ENCODE measurements at regions not wholly inside any gene's neighbourhood (a gene's known extent, or its start where the extent isn't known, plus 50 kb on each side); places are given as distances from the start of the nearest gene placed in this dataset.

DNA sequence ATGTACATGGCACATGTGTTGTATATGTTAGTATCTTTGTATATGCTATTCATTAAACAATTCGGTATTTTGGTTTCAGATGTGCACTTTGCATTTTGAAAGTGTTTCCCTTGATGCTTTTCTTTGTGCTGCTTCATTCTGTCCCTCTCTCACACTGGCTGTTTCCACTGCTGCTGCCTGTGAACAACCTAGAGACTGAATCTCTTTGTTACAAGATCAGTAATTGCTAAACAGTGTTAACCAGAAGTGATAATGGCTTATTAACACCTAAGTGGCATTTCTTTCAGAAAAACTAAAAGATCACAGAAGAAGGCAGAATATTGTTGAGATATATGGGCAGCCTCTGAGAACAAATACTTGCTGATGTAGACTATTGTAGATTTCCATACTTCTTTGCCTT, 84.7 kb downstream of the KIF2B start:
- H3K4me2 ChIP-seq (ENCODE audit: low read length) = no peak overlapping the region
- no peak overlapping the region for H3K27ac ChIP-seq
- H2AFZ ChIP-seq = no peak overlapping the region
- H3K27me3 ChIP-seq (ENCODE audit: control insufficient read depth, insufficient read depth, low read length) = no peaks in the 10 kb centered on the region
- no peaks in the 10 kb centered on the region for H3K9me3 ChIP-seq (ENCODE audit: control insufficient read depth, low read length)
- H3K9ac ChIP-seq = no peak overlapping the region
- H3K36me3 ChIP-seq (ENCODE audit: control insufficient read depth, insufficient read depth, low read length) = no peaks in the 10 kb centered on the region
- no peak for TF ChIP-seq CTCF (IDR thresholded peaks at IDR 0.05)
- no peaks in the 10 kb centered on the region for H3K4me1 ChIP-seq
- no peaks in the 10 kb centered on the region for H3K79me2 ChIP-seq
- no peak overlapping the region for H3K4me3 ChIP-seq (ENCODE audit: low read depth, low read length)

- Histone ChIP-seq H3K9me3 (ENCODE audit: control insufficient read depth, low read length) (no peaks in the 10 kb centered on the region), H3K36me3 (ENCODE audit: control insufficient read depth, insufficient read depth, low read length) (no peaks in the 10 kb centered on the region), H2AFZ (no peak overlapping the region), H3K27ac (no peak overlapping the region), H3K9ac (no peak overlapping the region), H3K4me1 (no peaks in the 10 kb centered on the region), H3K4me2 (ENCODE audit: low read length) (no peak overlapping the region), H3K4me3 (ENCODE audit: low read depth, low read length) (no peak overlapping the region), H3K27me3 (ENCODE audit: control insufficient read depth, insufficient read depth, low read length) (no peaks in the 10 kb centered on the region), H3K79me2 (no peaks in the 10 kb centered on the region)
- TF ChIP-seq CTCF (IDR thresholded peaks at IDR 0.05) = no peak
These were observed 87.1 kb downstream of the KIF2B start for GRCh38 chr17:53909802-53910201.

- Histone ChIP-seq H3K36me3 (ENCODE audit: control insufficient read depth, insufficient read depth, low read length) (no peaks in the 10 kb centered on the region), H3K9ac (no peak overlapping the region), H3K79me2 (no peaks in the 10 kb centered on the region)
These were observed 89.4 kb downstream of the KIF2B start for GRCh38 chr17:53912117-53912516.

GRCh38 chr17:53919356-53919755, 96.6 kb downstream of the KIF2B start:
- Histone ChIP-seq H2AFZ (no peak overlapping the region), H3K36me3 (ENCODE audit: control insufficient read depth, insufficient read depth, low read length) (no peaks in the 10 kb centered on the region), H3K9ac (no peak overlapping the region), H3K4me2 (ENCODE audit: low read length) (no peak overlapping the region), H3K4me1 (no peaks in the 10 kb centered on the region), H3K4me3 (ENCODE audit: low read depth, low read length) (no peak overlapping the region), H3K27me3 (ENCODE audit: control insufficient read depth, insufficient read depth, low read length) (no peaks in the 10 kb centered on the region), H3K9me3 (ENCODE audit: control insufficient read depth, low read length) (no peaks in the 10 kb centered on the region), H3K79me2 (no peaks in the 10 kb centered on the region), H3K27ac (no peak overlapping the region)
- no peak for TF ChIP-seq CTCF (IDR thresholded peaks at IDR 0.05)

More at GRCh38 chr17:53912117-53912516, 89.4 kb downstream of the KIF2B start:
- Histone ChIP-seq H3K27ac (no peak overlapping the region), H3K9me3 (ENCODE audit: control insufficient read depth, low read length) (no peaks in the 10 kb centered on the region), H3K4me2 (ENCODE audit: low read length) (no peak overlapping the region), H3K27me3 (ENCODE audit: control insufficient read depth, insufficient read depth, low read length) (no peaks in the 10 kb centered on the region), H3K4me1 (no peaks in the 10 kb centered on the region), H2AFZ (no peak overlapping the region), H3K4me3 (ENCODE audit: low read depth, low read length) (no peak overlapping the region)
- no peak for TF ChIP-seq CTCF (IDR thresholded peaks at IDR 0.05)

DNA sequence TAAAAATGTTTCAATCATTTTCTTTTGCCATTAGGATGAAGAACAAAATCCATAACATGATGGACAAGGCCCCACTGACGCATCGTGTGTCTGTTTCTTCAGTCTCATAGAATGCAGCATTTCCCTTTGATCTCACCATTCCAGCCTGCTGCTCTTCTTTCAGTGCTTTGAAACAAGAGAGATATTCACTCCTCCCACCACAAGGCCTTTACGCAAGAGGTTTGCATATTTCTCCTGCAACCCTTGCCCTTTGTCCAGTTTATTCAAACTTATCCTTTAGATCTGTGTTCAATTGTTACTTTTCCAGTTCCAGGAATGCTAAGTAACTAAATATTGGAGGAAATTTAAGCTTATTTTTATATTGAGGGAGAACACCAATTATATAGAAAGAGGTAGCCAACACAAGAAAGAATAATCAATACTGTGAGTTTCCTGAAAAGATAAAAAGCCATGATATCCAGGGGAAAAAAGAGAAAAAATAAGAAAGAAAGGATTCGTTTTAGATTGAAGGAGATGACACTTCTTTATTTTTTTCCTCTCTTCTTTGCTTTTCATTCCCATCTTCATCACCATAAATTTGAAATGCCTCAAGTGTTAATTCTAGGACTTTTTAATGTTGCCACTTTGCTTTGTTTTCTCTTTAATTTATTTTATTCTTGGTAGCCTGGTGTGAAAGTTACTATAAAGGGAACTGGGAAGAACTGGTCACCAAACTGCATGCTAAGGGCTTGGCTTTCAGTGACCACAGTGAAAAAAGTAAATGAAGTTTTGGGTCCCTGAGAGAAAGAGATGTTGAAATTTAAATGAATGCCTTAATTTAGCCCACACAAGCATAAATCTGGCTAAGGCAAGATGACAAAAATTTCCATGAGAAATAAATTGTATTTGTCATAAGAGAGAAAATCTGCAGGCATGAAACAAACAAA, 102.1 kb downstream of the KIF2B start:
- H3K27me3 ChIP-seq (ENCODE audit: control insufficient read depth, insufficient read depth, low read length) = no peaks in the 10 kb centered on the region
- H3K4me3 ChIP-seq (ENCODE audit: low read depth, low read length) = no peak overlapping the region
- H3K36me3 ChIP-seq (ENCODE audit: control insufficient read depth, insufficient read depth, low read length) = no peaks in the 10 kb centered on the region
- H3K4me1 ChIP-seq = no peaks in the 10 kb centered on the region
- H3K9me3 ChIP-seq (ENCODE audit: control insufficient read depth, low read length) = no peaks in the 10 kb centered on the region
- no peak overlapping the region for H3K4me2 ChIP-seq (ENCODE audit: low read length)
- no peak overlapping the region for H3K9ac ChIP-seq
- TF ChIP-seq CTCF (IDR thresholded peaks at IDR 0.05) = no peak
- no peaks in the 10 kb centered on the region for H3K79me2 ChIP-seq
- H3K27ac ChIP-seq = no peak overlapping the region
- H2AFZ ChIP-seq = no peak overlapping the region

Data from parathyroid adenoma (tissue), 2 donors.